SKM-1 (cell line): ENCODE measurements at regions not wholly inside any gene's neighbourhood (a gene's known extent, or its start where the extent isn't known, plus 50 kb on each side); places are given as distances from the start of the nearest gene placed in this dataset.

Experiments
- DNase-seq: peaks from one replicate; lab custom pipeline; 2025; ENCODE audit not compliant: unreplicated experiment; lab: John Stamatoyannopoulos, UW

GRCh38 chr5:23007762-23008161 is 154.6 kb upstream of the CDH12 start:
- no peak for DNase-seq

- no peak for DNase-seq
Measured at GRCh38 chr5:23007236-23007635, 154.1 kb upstream of the CDH12 start.

- no peak for DNase-seq
Measured at GRCh38 chr5:23001120-23001519, 148.0 kb upstream of the CDH12 start.

GRCh38 chr5:22998774-22999173 is 145.6 kb upstream of the CDH12 start:
- no peak for DNase-seq

- no peak for DNase-seq
Measured at GRCh38 chr5:22998362-22998761, 145.2 kb upstream of the CDH12 start.

GRCh38 chr5:22988937-22989336 is 135.8 kb upstream of the CDH12 start:
- no peak for DNase-seq

- no peak for DNase-seq
Measured at GRCh38 chr5:22986281-22986680, 133.1 kb upstream of the CDH12 start.

- DNase-seq, result no peak
Measured at GRCh38 chr5:22985446-22985845, 132.3 kb upstream of the CDH12 start.

GRCh38 chr5:22970956-22971618 is 117.9 kb upstream of the CDH12 start:
- DNase-seq, result no peak

- DNase-seq, result no peak
Measured at GRCh38 chr5:22970491-22970890, 117.3 kb upstream of the CDH12 start.

GRCh38 chr5:22968386-22968785 is 115.2 kb upstream of the CDH12 start:
- no peak for DNase-seq

- DNase-seq, result no peak
Measured at GRCh38 chr5:22965960-22966359, 112.8 kb upstream of the CDH12 start.

- DNase-seq, result no peak
Measured at GRCh38 chr5:22964632-22965031, 111.5 kb upstream of the CDH12 start.

GRCh38 chr5:22958462-22959262 is 105.5 kb upstream of the CDH12 start:
- no peak for DNase-seq

GRCh38 chr5:22947921-22948320 is 94.8 kb upstream of the CDH12 start:
- DNase-seq, result no peak

- no peak for DNase-seq
Measured at GRCh38 chr5:22938362-22938761, 85.2 kb upstream of the CDH12 start.

- DNase-seq, result no peak
Measured at GRCh38 chr5:22928821-22929482, 75.8 kb upstream of the CDH12 start.

- no peak for DNase-seq
Measured at GRCh38 chr5:22926574-22926973, 73.4 kb upstream of the CDH12 start.

- DNase-seq, result no peak
Measured at GRCh38 chr5:22918511-22918910, 65.4 kb upstream of the CDH12 start.

- no peak for DNase-seq
Measured at GRCh38 chr5:22916393-22916792, 63.2 kb upstream of the CDH12 start.

GRCh38 chr5:22911019-22911418 is 57.9 kb upstream of the CDH12 start:
- no peak for DNase-seq

- DNase-seq, result no peak
Measured at GRCh38 chr5:22910523-22910922, 57.4 kb upstream of the CDH12 start.
